ENCODE measurements at regions not wholly inside any gene's neighbourhood (a gene's known extent, or its start where the extent isn't known, plus 50 kb on each side); places are given as distances from the start of the nearest gene placed in this dataset.

- TF ChIP-seq CTCF (IDR thresholded peaks at IDR 0.05), result no peak
- TF ChIP-seq ZFX (IDR thresholded peaks at IDR 0.05; ENCODE audit: borderline replicate concordance), result no peak
Measured at GRCh38 chr11:133582326-133582725, 50.0 kb upstream of the OPCML start.
